Endothelial cell of umbilical vein (primary cell): ENCODE measurements at regions not wholly inside any gene's neighbourhood (a gene's known extent, or its start where the extent isn't known, plus 50 kb on each side); places are given as distances from the start of the nearest gene placed in this dataset.
A peak's percentile ranks its signal among the peaks of the same experiment; 100 is the strongest.

Experiments used
- BruUV-seq: library from RNA; stranded (reverse); fragments of 400-500 nt; replicated peaks from 2 replicates; lab custom pipeline; 2021; lab: Mats Ljungman, UMichigan
- CTCF ChIA-PET: fragments of 300-600, 350-600 bp; sonication (Branson Sonifier 250); formaldehyde crosslinking; loops from one replicate; lab custom pipeline; 2021; ENCODE audit warnings: antibody characterized with exemption, inconsistent platforms; lab: Charles Lee
- POLR2A ChIA-PET: fragments of 300-600, 350-600 bp; sonication (Branson Sonifier 250); formaldehyde crosslinking; loops from one replicate; lab custom pipeline; 2021; ENCODE audit warnings: antibody characterized with exemption, inconsistent platforms; lab: Charles Lee
- DNase-seq: peaks from one replicate; pipeline ENCODE4 v3.0.0-alpha.2; 2011; ENCODE audit warnings: low read depth, low spot score
- FAIRE-seq: peaks from 2 replicates; lab custom pipeline; 2011; peaks lifted over from hg19 to GRCh38; lab: Jason Lieb, UNC
- H2AFZ ChIP-seq: 2 replicates; pipeline ENCODE4 v1.6.0; 2012; ENCODE audit warnings: low read depth, low read length, control low read depth, inconsistent platforms
- H3K27ac ChIP-seq: 2 replicates; pipeline ENCODE4 v1.5.1; 2011; ENCODE audit warnings: low read depth, mild to moderate bottlenecking, control low read depth, low read length, moderate library complexity; ENCODE audit not compliant: insufficient read depth
- H3K27me3 ChIP-seq, 2 experiments: 2 replicates each; pipeline versions ENCODE4 v1.6.0 to v1.6.1; 2011; ENCODE audit warnings: low read length in 2 of 2, mixed read lengths in 1 of 2; ENCODE audit not compliant: control insufficient read depth in 2 of 2, insufficient read depth in 2 of 2
- H3K36me3 ChIP-seq, 2 experiments: 2 replicates in 1 of 2; 3 replicates in 1 of 2; pipeline ENCODE4 v1.5.1; 2011; ENCODE audit warnings: low read length in 2 of 2, mild to moderate bottlenecking in 1 of 2, moderate library complexity in 1 of 2; ENCODE audit not compliant: control insufficient read depth in 2 of 2, insufficient read depth in 2 of 2; ENCODE audit errors: extremely low read depth in 1 of 2
- H3K4me1 ChIP-seq: 3 replicates; pipeline ENCODE4 v1.5.1; 2011; ENCODE audit warnings: mild to moderate bottlenecking, low read length; ENCODE audit not compliant: control insufficient read depth, insufficient read depth; ENCODE audit errors: extremely low read depth
- H3K4me2 ChIP-seq: 2 replicates; pipeline ENCODE4 v1.6.1; 2011; ENCODE audit warnings: low read length, control low read depth, mixed read lengths; ENCODE audit not compliant: insufficient read depth
- H3K4me3 ChIP-seq, 3 experiments: fragments of 200-600 bp in 1 of 3; sonication (generic), shearing (Covaris generic) in 1 of 3; replicated peaks in 1 of 3; 2 replicates each; pipeline ENCODE4 v1.5.1; 2011 to 2016; ENCODE audit warnings: control low read depth in 3 of 3, low read length in 3 of 3, mild to moderate bottlenecking in 2 of 3, inconsistent platforms in 1 of 3, low read depth in 1 of 3, moderate library complexity in 1 of 3; ENCODE audit not compliant: insufficient read depth in 1 of 3
- H3K79me2 ChIP-seq: 2 replicates; pipeline ENCODE4 v1.6.0; 2012; ENCODE audit warnings: low read length, inconsistent platforms; ENCODE audit not compliant: control insufficient read depth, insufficient read depth
- H3K9ac ChIP-seq: replicated peaks from 2 replicates; pipeline ENCODE3; 2011; ENCODE audit warnings: low read length, control low read depth; ENCODE audit not compliant: insufficient read depth; ENCODE audit errors: extremely low read depth
- H3K9me1 ChIP-seq: replicated peaks from 3 replicates; pipeline ENCODE4 v1.6.0; 2011; ENCODE audit warnings: mild to moderate bottlenecking, low read length; ENCODE audit not compliant: control insufficient read depth, insufficient read depth; ENCODE audit errors: extremely low read depth
- H3K9me3 ChIP-seq: replicated peaks from 2 replicates; pipeline ENCODE4 v1.5.1; 2012; ENCODE audit warnings: low read length, inconsistent platforms; ENCODE audit not compliant: control insufficient read depth, insufficient read depth
- H4K20me1 ChIP-seq: replicated peaks from 2 replicates; pipeline ENCODE3; 2011; ENCODE audit warnings: mild to moderate bottlenecking, low read length; ENCODE audit not compliant: control insufficient read depth, insufficient read depth; ENCODE audit errors: extremely low read depth
- EZH2 ChIP-seq: IDR thresholded peaks from 2 replicates; pipeline ENCODE4 v1.6.1; 2012; ENCODE audit warnings: borderline replicate concordance, low read depth, mild to moderate bottlenecking, moderate library complexity, low read length, inconsistent platforms; ENCODE audit not compliant: severe bottlenecking
- FOS ChIP-seq: IDR thresholded peaks from 2 replicates; pipeline ENCODE4 v1.6.1; 2011; ENCODE audit warnings: mild to moderate bottlenecking, low read length, moderate library complexity, borderline replicate concordance; ENCODE audit not compliant: insufficient read depth
- GATA2 ChIP-seq: IDR thresholded peaks from 2 replicates; pipeline ENCODE4 v1.7.0; 2011; ENCODE audit warnings: low read depth, mild to moderate bottlenecking, moderate library complexity, mixed read lengths, low read length; ENCODE audit not compliant: insufficient read length, insufficient read depth
- JUN ChIP-seq: IDR thresholded peaks from 2 replicates; pipeline ENCODE4 v1.6.1; 2011; ENCODE audit warnings: borderline replicate concordance, low read depth; ENCODE audit not compliant: insufficient read length, insufficient read depth
- POLR2A ChIP-seq: IDR thresholded peaks from 2 replicates; pipeline ENCODE4 v1.6.1; 2012; ENCODE audit warnings: low read depth, mild to moderate bottlenecking, control low read depth, low read length
- POLR2AphosphoS5 ChIP-seq: IDR thresholded peaks from 2 replicates; pipeline ENCODE4 v1.6.1; 2012; ENCODE audit warnings: low read depth, mild to moderate bottlenecking, control low read depth, low read length, moderate library complexity; ENCODE audit not compliant: insufficient read depth
- dilution Hi-C: fragments of 300-500 bp; cut with MboI; formaldehyde crosslinking; loops from one replicate; pipeline ENCODE4 v1.15.0; 2019; ENCODE audit warnings: low sequenced_read_pairs; ENCODE audit not compliant: extremely low pct_ligation_motif_present
- intact Hi-C: fragments of 100-400 bp; cut with micrococcal nuclease; formaldehyde crosslinking; loops from one replicate; pipeline ENCODE4 v1.10.0; 2022
- TF ChIP-seq, protein P1 (sequence below), 2 donors: IDR thresholded peaks; 1 replicate in 1 of 2; 2 replicates in 1 of 2; pipeline ENCODE4 v1.5.1; 2011; ENCODE audit warnings: low read length in 2 of 2, mild to moderate bottlenecking in 2 of 2, moderate library complexity in 2 of 2, control low read depth in 1 of 2, inconsistent platforms in 1 of 2, low read depth in 1 of 2; ENCODE audit not compliant: insufficient read depth in 1 of 2; ENCODE audit errors: extremely low read depth in 1 of 2

DNA sequence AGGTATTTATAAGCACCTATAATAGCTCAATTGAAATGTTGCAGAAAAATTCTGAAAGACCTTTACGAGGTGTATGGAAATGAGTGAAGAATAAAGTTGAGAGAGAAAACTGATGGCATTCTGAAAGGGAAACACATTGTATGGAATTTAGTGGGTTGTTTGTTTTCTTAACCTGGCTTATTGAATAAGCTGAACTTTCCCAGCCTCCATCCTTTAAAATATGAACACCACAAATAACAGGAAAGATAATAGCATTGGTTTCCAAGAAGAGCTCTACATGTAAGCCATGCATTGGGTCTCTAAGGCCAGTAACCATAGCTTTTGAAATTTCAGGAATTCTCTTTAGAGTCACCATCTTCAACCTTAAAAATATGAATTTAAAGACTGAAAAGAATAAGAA, 709.0 kb downstream of the USP25 start:
- no peaks in the 10 kb centered on the region for H4K20me1 ChIP-seq
- no peaks in the 10 kb centered on the region for H3K9me3 ChIP-seq
- no peak overlapping the region for H3K9ac ChIP-seq
- no peak overlapping the region for H3K4me3 ChIP-seq
- peaks cover 2% of the 10 kb centered on the region for H3K9me1 ChIP-seq
- H3K36me3 ChIP-seq = no peaks in the 10 kb centered on the region
- FAIRE-seq (no peak), DNase-seq (peak; percentile 82)
- no peak overlapping the region for H3K27ac ChIP-seq
- no peak for TF ChIP-seq FOS
- no peak for TF ChIP-seq POLR2A
- no peak for TF ChIP-seq POLR2AphosphoS5
- TF ChIP-seq JUN = no peak
- TF ChIP-seq EZH2 = no peak
- no peak for TF ChIP-seq GATA2
- TF ChIP-seq, protein P1, sequence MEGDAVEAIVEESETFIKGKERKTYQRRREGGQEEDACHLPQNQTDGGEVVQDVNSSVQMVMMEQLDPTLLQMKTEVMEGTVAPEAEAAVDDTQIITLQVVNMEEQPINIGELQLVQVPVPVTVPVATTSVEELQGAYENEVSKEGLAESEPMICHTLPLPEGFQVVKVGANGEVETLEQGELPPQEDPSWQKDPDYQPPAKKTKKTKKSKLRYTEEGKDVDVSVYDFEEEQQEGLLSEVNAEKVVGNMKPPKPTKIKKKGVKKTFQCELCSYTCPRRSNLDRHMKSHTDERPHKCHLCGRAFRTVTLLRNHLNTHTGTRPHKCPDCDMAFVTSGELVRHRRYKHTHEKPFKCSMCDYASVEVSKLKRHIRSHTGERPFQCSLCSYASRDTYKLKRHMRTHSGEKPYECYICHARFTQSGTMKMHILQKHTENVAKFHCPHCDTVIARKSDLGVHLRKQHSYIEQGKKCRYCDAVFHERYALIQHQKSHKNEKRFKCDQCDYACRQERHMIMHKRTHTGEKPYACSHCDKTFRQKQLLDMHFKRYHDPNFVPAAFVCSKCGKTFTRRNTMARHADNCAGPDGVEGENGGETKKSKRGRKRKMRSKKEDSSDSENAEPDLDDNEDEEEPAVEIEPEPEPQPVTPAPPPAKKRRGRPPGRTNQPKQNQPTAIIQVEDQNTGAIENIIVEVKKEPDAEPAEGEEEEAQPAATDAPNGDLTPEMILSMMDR (IDR thresholded peaks at IDR 0.05; ENCODE audit: extremely low read depth in 1 of 2, insufficient read depth in 1 of 2, low read depth in 1 of 2, low read length in 2 of 2) = no peak
- CTCF ChIA-PET = interaction anchor here (1.6 kb wide), 1 partner anchor 16 kb away, joined by 4 read pairs; no protein-coding TSS in a partner anchor
- no TSS peak for BruUV-seq
- intact Hi-C loops (no loop called here), dilution Hi-C loops (no loop called here)
- H3K4me1 ChIP-seq = peaks cover 22% of the 10 kb centered on the region
- H2AFZ ChIP-seq = no peak overlapping the region
- H3K27me3 ChIP-seq = no peaks in the 10 kb centered on the region
- peaks cover 52% of the 10 kb centered on the region for H3K79me2 ChIP-seq
- H3K4me2 ChIP-seq = peak overlapping the region; percentile 51
- POLR2A ChIA-PET = interaction anchor here (0.7 kb wide), 1 partner anchor 20 kb away, joined by 4 read pairs; no protein-coding TSS in a partner anchor
